HG02678 (cell line): ENCODE measurements at regions not wholly inside any gene's neighbourhood (a gene's known extent, or its start where the extent isn't known, plus 50 kb on each side); places are given as distances from the start of the nearest gene placed in this dataset.
"Not testable (repeated sequence)": the region's sequence is repeated elsewhere in the genome, so short reads cannot be mapped to it uniquely, and the experiment has no call there.

Experiments
- ATAC-seq: cut with Tn5 transposase; IDR thresholded peaks from one replicate; pipeline ENCODE4 v1.9.1; 2021; ENCODE audit warnings: mild to moderate bottlenecking, moderate library complexity; ENCODE audit not compliant: unreplicated experiment

DNA sequence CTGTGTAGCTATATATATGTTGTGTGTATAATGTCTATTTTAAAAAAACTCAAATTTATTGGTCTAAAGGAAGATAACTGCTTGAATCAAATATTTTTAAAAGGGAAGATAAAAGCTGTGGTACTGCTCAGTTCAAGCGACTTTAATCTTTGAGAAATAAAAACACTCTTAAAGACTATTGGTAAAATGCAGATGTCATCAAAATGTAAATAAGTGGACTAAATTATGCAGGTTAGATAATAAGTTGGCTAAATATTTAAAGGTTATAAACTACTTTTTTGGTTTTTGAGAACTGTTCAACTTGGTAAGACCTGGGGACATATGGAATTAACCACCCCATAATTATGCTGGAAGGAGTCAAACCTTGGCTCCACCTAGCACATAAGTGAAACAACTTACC is 144.7 kb upstream of the ITM2A start:
- no peak for ATAC-seq

DNA sequence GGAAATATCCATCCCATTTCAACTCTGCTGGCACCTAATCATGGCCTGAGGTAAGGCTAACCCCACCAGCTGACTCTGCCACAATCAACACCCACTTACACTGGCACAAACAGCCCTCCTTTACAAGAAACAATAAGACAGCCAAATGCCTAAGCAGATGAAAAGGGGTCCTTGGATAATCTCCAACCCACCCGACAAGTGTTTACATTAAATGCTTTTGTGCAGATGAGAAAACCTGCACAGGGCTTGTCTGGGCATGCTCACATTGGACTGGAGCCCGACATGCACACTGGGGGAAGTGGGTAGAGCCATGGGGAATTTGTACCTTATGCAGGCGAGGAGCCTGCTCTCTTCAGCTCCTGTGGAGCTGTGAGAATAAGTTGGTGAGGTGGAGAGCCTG is 138.9 kb upstream of the ITM2A start:
- no peak for ATAC-seq

DNA sequence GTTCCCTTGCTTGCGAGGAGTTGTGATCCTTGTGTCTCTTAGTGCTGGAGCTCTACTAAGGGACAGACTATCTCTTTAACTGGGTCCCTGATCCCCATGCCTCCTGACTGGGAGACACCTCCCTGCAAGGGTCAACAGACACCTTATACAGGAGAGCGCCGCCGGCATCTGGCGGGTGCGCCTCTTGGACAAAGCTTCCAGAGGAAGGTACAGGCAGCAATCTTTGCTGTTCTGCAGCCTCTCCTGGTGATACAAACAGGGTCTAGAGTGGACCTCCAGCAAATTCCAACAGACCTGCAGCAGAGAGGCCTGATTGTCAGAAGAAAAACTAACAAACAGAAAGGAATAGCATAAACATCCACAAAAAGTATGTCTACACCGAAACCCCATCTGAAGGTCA is 115.6 kb upstream of the ITM2A start:
- no peak for ATAC-seq

DNA sequence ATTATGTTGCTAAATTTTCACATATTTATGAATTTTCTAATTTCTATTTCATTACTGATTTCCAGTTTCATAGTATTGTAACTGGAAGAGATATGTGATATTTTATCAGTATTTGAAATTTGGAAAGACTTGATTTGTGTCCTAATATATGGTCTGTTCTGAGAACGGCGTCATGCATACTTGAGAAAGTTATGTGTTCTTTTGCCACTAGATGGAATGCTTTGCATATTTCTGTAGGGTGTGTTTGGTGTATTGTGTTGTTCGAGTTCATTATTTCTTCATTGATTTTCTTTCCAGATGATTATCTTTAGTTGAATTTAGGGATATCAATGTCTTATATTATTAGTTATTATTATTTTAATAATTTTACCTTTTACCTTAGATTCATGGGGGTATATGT is 110.6 kb upstream of the ITM2A start:
- ATAC-seq, result no peak

DNA sequence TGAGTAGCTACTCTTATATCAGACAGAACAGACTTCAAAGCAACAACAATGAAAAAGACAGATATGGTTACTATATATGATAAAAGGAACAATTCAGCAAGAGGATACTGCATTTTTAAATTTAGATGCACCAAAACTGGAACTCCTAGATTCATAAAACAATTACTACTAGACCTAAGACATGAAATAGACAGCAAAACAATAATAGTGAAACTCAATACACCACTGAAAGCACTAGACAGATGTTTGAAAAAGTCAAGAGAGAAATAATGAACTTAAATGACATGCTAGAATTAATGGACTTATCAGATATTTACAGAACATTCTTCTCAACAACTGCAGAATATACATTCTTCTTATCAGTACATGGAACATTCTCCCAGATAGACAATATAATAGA is 99.5 kb upstream of the ITM2A start:
- ATAC-seq, result no peak

- ATAC-seq, result no peak
Observed at GRCh38 chrX:79462458-79462857, 95.3 kb upstream of the ITM2A start.

- not testable (repeated sequence) for ATAC-seq
Observed at GRCh38 chrX:79456593-79456992, 89.5 kb upstream of the ITM2A start.

DNA sequence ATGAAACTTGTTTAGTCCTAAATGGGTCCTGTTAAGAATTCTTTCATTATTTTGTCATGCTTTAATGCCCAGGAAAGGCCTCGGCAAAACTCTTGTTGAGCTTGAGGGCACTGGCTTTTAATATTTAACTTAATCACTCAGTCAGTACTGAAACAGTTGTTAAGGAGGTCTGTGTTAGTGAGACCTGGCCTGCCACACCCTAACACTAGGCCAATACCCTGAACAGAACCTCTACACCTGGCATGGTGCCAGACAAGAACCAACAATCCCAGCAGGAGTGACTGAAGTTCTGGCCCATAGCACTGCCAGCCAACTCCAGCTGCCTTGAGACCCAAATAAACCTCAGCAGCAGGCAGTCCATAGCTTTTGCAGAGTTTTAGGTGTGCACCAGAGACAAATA is 85.7 kb upstream of the ITM2A start:
- peak; percentile 67 for ATAC-seq

- ATAC-seq, result no peak
Observed at GRCh38 chrX:79444694-79445210, 77.6 kb upstream of the ITM2A start.

DNA sequence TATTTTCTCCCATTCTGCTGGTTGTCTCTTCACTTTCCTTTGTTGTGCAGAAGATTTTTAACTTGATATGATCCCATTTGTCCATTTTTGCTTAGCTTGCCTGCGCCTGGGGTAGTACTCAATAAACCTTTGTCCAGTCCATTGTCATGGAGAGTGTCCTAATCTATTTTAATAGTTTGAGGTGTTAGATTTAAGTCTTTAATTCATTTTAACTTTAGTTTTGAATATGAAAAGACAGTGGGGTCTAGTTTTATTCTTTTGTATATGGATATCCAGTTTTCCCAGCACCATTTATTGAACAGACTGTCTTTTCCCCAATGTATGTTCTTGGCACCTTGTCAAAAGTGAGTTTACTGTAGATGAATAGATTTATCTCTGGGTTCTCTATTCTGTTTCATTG is 76.0 kb upstream of the ITM2A start:
- ATAC-seq, result no peak

- no peak for ATAC-seq
Observed at GRCh38 chrX:79440336-79440735, 73.2 kb upstream of the ITM2A start.
